SKM-1 (cell line): ENCODE measurements at regions not wholly inside any gene's neighbourhood (a gene's known extent, or its start where the extent isn't known, plus 50 kb on each side); places are given as distances from the start of the nearest gene placed in this dataset.
"Not testable (repeated sequence)": the region's sequence is repeated elsewhere in the genome, so short reads cannot be mapped to it uniquely, and the experiment has no call there.

Experiments used
- DNase-seq: peaks from one replicate; lab custom pipeline; 2025; ENCODE audit not compliant: unreplicated experiment; lab: John Stamatoyannopoulos, UW

GRCh38 chr6:168942646-168943045 is 311.0 kb downstream of the THBS2 start:
- DNase-seq = no peak

GRCh38 chr6:168941036-168941435 is 312.6 kb downstream of the THBS2 start:
- no peak for DNase-seq

- no peak for DNase-seq
Observed at GRCh38 chr6:168939796-168940195, 313.9 kb downstream of the THBS2 start.

GRCh38 chr6:168939041-168939440 is 314.6 kb downstream of the THBS2 start:
- DNase-seq = no peak

GRCh38 chr6:168938546-168938945 is 315.1 kb downstream of the THBS2 start:
- no peak for DNase-seq

- DNase-seq = no peak
Observed at GRCh38 chr6:168937054-168937453, 316.6 kb downstream of the THBS2 start.

GRCh38 chr6:168935628-168936010 is 318.0 kb downstream of the THBS2 start:
- DNase-seq = no peak

- DNase-seq = no peak
Observed at GRCh38 chr6:168934660-168935627, 318.7 kb downstream of the THBS2 start.

- not testable (repeated sequence) for DNase-seq
Observed at GRCh38 chr6:168932171-168932570, 321.5 kb downstream of the THBS2 start.

GRCh38 chr6:168931072-168931471 is 322.6 kb downstream of the THBS2 start:
- not testable (repeated sequence) for DNase-seq

GRCh38 chr6:168929871-168930450 is 323.7 kb downstream of the THBS2 start:
- DNase-seq = no peak

- DNase-seq = no peak
Observed at GRCh38 chr6:168928012-168928411, 325.6 kb downstream of the THBS2 start.

- no peak for DNase-seq
Observed at GRCh38 chr6:168927026-168927425, 326.6 kb downstream of the THBS2 start.

GRCh38 chr6:168926306-168926705 is 327.3 kb downstream of the THBS2 start:
- no peak for DNase-seq

GRCh38 chr6:168925671-168926070 is 328.0 kb downstream of the THBS2 start:
- no peak for DNase-seq

GRCh38 chr6:168923171-168923570 is 330.5 kb downstream of the THBS2 start:
- DNase-seq = no peak

GRCh38 chr6:168922436-168922835 is 331.2 kb downstream of the THBS2 start:
- DNase-seq = no peak

- no peak for DNase-seq
Observed at GRCh38 chr6:168920289-168920688, 333.4 kb downstream of the THBS2 start.

GRCh38 chr6:168919470-168920179 is 334.0 kb downstream of the THBS2 start:
- DNase-seq = no peak

GRCh38 chr6:168916576-168917211 is 337.0 kb downstream of the THBS2 start:
- DNase-seq = no peak

GRCh38 chr6:168915855-168916254 is 337.8 kb downstream of the THBS2 start:
- no peak for DNase-seq
